B cell (primary cell): ENCODE measurements at regions not wholly inside any gene's neighbourhood (a gene's known extent, or its start where the extent isn't known, plus 50 kb on each side); places are given as distances from the start of the nearest gene placed in this dataset.

Source experiments
- ATAC-seq: fragments of 200-7000 bp; cut with Tn5 transposase; one replicate; pipeline ENCODE4 v1.10.0; 2021; ENCODE audit warnings: low read depth, mild to moderate bottlenecking, moderate number of reproducible peaks, moderate library complexity
- CTCF ChIA-PET: fragments of 350-600 bp; sonication (Branson Sonifier 250); formaldehyde crosslinking; loops from one replicate; lab custom pipeline; 2021; ENCODE audit warnings: antibody characterized with exemption, inconsistent platforms; lab: Charles Lee
- POLR2A ChIA-PET: fragments of 350-600 bp; sonication (Branson Sonifier 250); formaldehyde crosslinking; loops from one replicate; lab custom pipeline; 2021; ENCODE audit warnings: antibody characterized with exemption; lab: Charles Lee
- DNase-seq: peaks from one replicate; pipeline ENCODE4 v3.0.0; 2013
- H2AFZ ChIP-seq: 2 replicates; pipeline ENCODE4 v1.6.1; 2012; ENCODE audit warnings: mild to moderate bottlenecking, low read depth, low read length; ENCODE audit not compliant: insufficient read depth, poor library complexity, severe bottlenecking
- H3K27ac ChIP-seq, 2 donors: 1 replicate in 1 of 2; 2 replicates in 1 of 2; pipeline ENCODE4 v1.5.1; 2012 to 2013; ENCODE audit warnings: low read length in 2 of 2, mild to moderate bottlenecking in 2 of 2, moderate library complexity in 1 of 2
- H3K27me3 ChIP-seq, 4 experiments: fragments of 200-600 bp in 1 of 4; sonication (generic) in 1 of 4; replicated peaks in 1 of 4; 1 replicate in 2 of 4; 2 replicates in 2 of 4; pipeline versions ENCODE4 v1.6.1 to v1.7.0; 2013 to 2016; ENCODE audit warnings: low read length in 3 of 4, mild to moderate bottlenecking in 2 of 4, mixed read lengths in 1 of 4, moderate library complexity in 1 of 4; ENCODE audit not compliant: insufficient read depth in 4 of 4, control insufficient read depth in 3 of 4; ENCODE audit errors: control extremely low read depth in 1 of 4
- H3K36me3 ChIP-seq, 2 experiments: replicated peaks in 1 of 2; 1 replicate in 1 of 2; 2 replicates in 1 of 2; pipeline versions ENCODE4 v1.6.1 to v1.7.1; 2013; ENCODE audit warnings: low read length in 1 of 2; ENCODE audit not compliant: insufficient read depth in 2 of 2, control insufficient read depth in 1 of 2; ENCODE audit errors: control extremely low read depth in 1 of 2, extremely low read depth in 1 of 2
- H3K4me1 ChIP-seq, 2 donors: fragments of 200-600 bp in 1 of 2; sonication (generic) in 1 of 2; 1 replicate in 1 of 2; 2 replicates in 1 of 2; pipeline versions ENCODE4 v1.5.1 to v1.6.1; 2013 to 2017; ENCODE audit warnings: low read length in 2 of 2; ENCODE audit not compliant: control insufficient read depth in 2 of 2, insufficient read depth in 2 of 2
- H3K4me2 ChIP-seq: replicated peaks from 2 replicates; pipeline ENCODE3; 2012; ENCODE audit warnings: mild to moderate bottlenecking, low read depth, low read length; ENCODE audit not compliant: poor library complexity, severe bottlenecking
- H3K4me3 ChIP-seq, 5 experiments: fragments of 200-600 bp in 1 of 5; sonication (generic) in 1 of 5; 1 replicate in 3 of 5; 2 replicates in 2 of 5; pipeline versions ENCODE4 v1.5.1 to v1.7.0; 2011 to 2016; ENCODE audit warnings: low read length in 4 of 5, mild to moderate bottlenecking in 4 of 5, low read depth in 2 of 5, control low read depth in 1 of 5, moderate library complexity in 1 of 5; ENCODE audit not compliant: insufficient read depth in 1 of 5; ENCODE audit errors: control extremely low read depth in 1 of 5, extremely low read depth in 1 of 5
- H3K79me2 ChIP-seq: fragments of 200-600 bp; sonication (generic); one replicate; pipeline ENCODE4 v1.6.0; 2016; ENCODE audit warnings: low read length; ENCODE audit not compliant: control insufficient read depth, insufficient read depth
- H3K9ac ChIP-seq: fragments of 200-600 bp; sonication (generic); 2 replicates; pipeline ENCODE4 v1.6.1; 2017; ENCODE audit warnings: mild to moderate bottlenecking, low read length, moderate library complexity
- H3K9me3 ChIP-seq, 3 donors: one replicate each; pipeline versions ENCODE4 v1.6.1 to v1.7.1; 2013; ENCODE audit warnings: low read length in 2 of 3; ENCODE audit not compliant: control insufficient read depth in 2 of 3, insufficient read depth in 1 of 3; ENCODE audit errors: control extremely low read depth in 1 of 3
- H4K20me1 ChIP-seq: 2 replicates; pipeline ENCODE4 v1.6.0; 2012; ENCODE audit warnings: mild to moderate bottlenecking, low read length; ENCODE audit not compliant: insufficient read depth, control insufficient read depth, poor library complexity, severe bottlenecking
- H3K27ac Mint-ChIP-seq: one replicate; pipeline ENCODE4 v1.8.0; 2021; ENCODE audit warnings: mixed read lengths
- H3K27me3 Mint-ChIP-seq: one replicate; pipeline ENCODE4 v1.8.0; 2021; ENCODE audit warnings: mixed read lengths
- H3K4me1 Mint-ChIP-seq: one replicate; pipeline ENCODE4 v1.8.0; 2021; ENCODE audit warnings: mixed read lengths
- H3K4me3 Mint-ChIP-seq: one replicate; pipeline ENCODE4 v1.8.0; 2021; ENCODE audit warnings: mixed read lengths
- H3K9me3 Mint-ChIP-seq: one replicate; pipeline ENCODE4 v1.8.0; 2022; ENCODE audit warnings: mixed read lengths; ENCODE audit not compliant: insufficient read depth
- CTCF ChIP-seq: fragments of 200-600 bp; IDR thresholded peaks from one replicate; pipeline ENCODE4 v1.8.0; 2022; ENCODE audit warnings: antibody characterized with exemption, mild to moderate bottlenecking
- EZH2 ChIP-seq: IDR thresholded peaks from 2 replicates; pipeline ENCODE4 v1.6.1; 2012; ENCODE audit warnings: borderline replicate concordance, low read depth, mild to moderate bottlenecking, moderate library complexity, low read length; ENCODE audit not compliant: insufficient read depth, poor library complexity, severe bottlenecking
- WGBS: methylation state at CpG from one replicate; pipeline ENCODE4 v1.1.5; 2013; ENCODE audit warnings: missing lambda C conversion rate; ENCODE audit not compliant: insufficient coverage; 5-methylcytosine and 5-hydroxymethylcytosine counted together
- intact Hi-C: fragments of 100-400 bp; cut with micrococcal nuclease; formaldehyde crosslinking; loops from one replicate; pipeline ENCODE4 v1.10.0; 2022

DNA sequence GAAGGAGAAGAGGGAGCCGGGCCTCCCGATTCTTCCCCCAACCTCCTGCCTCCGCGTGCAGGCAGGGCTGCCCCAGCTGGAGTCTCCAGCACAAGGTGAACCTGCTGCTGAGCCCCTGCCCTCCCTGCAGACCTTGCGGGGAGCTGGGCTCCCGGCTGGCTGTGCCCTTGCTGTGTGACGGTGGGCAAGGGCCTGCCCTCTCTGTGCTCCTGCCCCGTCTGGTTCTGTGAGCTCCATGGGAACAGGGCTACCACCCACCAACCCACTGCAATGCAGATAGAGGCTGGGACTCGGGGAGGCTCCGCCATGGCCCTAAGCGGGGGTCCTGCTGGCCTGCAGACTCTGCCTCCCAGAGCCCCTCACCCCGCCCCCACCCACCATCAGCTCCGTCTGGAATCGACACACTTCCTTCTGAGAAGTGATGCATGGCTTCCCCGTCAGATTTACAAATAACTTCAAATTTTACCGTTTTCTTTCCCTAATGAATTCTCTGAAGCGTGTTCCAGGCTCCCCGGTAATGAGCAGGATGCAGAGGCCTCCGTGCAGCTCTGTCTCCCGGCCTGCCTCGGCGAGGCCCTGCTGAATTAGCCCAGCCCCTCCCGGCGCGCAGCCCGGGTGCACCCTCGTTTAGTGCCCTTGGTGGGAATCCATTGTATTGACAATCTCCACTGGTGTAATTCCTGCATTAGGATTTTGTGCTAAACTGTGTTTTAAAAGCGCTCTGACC is 111.0 kb downstream of the MICALL2 start:
- Histone ChIP-seq H3K36me3 (no peaks in the 10 kb centered on the region), H3K27ac (no peak overlapping the region), H3K79me2 (no peaks in the 10 kb centered on the region), H3K9ac (no peak overlapping the region), H3K4me3 (no peak overlapping the region), H2AFZ (no peak overlapping the region), H3K9me3 (peaks cover 0 to 5% (median 0%) of the 10 kb centered on the region in 3 donors), H3K27me3 (peaks cover 0 to 3% (median 0%) of the 10 kb centered on the region in 4 experiments), H3K4me2 (no peak overlapping the region), H4K20me1 (no peaks in the 10 kb centered on the region), H3K4me1 (no peaks in the 10 kb centered on the region)
- POLR2A ChIA-PET = no interaction called here
- Mint-ChIP-seq H3K9me3 (no peaks in the 10 kb centered on the region), H3K27me3 (peaks cover 16% of the 10 kb centered on the region), H3K4me1 (no peaks in the 10 kb centered on the region), H3K4me3 (no peak overlapping the region), H3K27ac (no peak overlapping the region)
- ATAC-seq (no peak), DNase-seq (no peak)
- WGBS = 70% methylated on average over 26 of the region's 28 CpGs
- intact Hi-C loops = no loop called here
- TF ChIP-seq CTCF (no peak), EZH2 (no peak)
- CTCF ChIA-PET = no interaction called here

DNA sequence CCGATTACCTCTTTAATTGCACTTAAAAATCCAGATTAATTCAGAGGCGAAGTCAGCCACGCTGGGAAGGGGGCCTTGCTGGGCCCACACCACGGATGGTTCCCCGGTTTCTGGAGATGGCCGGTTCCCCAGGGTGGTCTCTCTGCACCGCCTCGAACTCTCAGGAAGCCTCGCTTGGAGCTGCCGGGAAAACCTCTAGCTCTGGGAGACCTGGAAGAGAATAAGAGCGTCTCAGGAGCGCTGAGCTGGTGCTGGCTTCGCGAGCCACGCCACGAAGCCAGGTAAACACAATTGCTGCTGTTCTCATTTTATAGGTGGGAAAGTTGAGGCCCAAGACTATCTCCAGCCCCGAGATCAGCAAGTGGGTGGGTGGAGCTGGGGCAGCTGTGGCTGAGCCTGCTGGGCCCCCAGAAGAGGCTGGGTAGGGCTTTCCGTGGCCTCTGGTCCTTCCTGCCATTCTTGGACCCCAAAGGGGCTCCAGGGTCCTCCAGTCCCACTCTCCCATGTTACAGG is 110.4 kb downstream of the MICALL2 start:
- Histone ChIP-seq H3K4me3 (no peak overlapping the region), H3K9ac (no peak overlapping the region), H3K27me3 (peaks cover 0 to 3% (median 0%) of the 10 kb centered on the region in 4 experiments), H3K36me3 (no peaks in the 10 kb centered on the region), H4K20me1 (no peaks in the 10 kb centered on the region), H3K4me2 (no peak overlapping the region), H2AFZ (no peak overlapping the region), H3K9me3 (no peaks in the 10 kb centered on the region), H3K79me2 (no peaks in the 10 kb centered on the region), H3K4me1 (no peaks in the 10 kb centered on the region), H3K27ac (no peak overlapping the region)
- Mint-ChIP-seq H3K4me1 (no peaks in the 10 kb centered on the region), H3K9me3 (no peaks in the 10 kb centered on the region), H3K27me3 (peaks cover 16% of the 10 kb centered on the region), H3K4me3 (no peak overlapping the region), H3K27ac (no peak overlapping the region)
- ATAC-seq = no peak
- DNase-seq = no peak
- CTCF ChIA-PET = no interaction called here
- intact Hi-C loops = no loop called here
- WGBS = 87% methylated on average over 18 of the region's 18 CpGs
- POLR2A ChIA-PET = no interaction called here
- no peak for TF ChIP-seq EZH2
- no peak for TF ChIP-seq CTCF
